ENCODE measurements at regions not wholly inside any gene's neighbourhood (a gene's known extent, or its start where the extent isn't known, plus 50 kb on each side); places are given as distances from the start of the nearest gene placed in this dataset.

DNA sequence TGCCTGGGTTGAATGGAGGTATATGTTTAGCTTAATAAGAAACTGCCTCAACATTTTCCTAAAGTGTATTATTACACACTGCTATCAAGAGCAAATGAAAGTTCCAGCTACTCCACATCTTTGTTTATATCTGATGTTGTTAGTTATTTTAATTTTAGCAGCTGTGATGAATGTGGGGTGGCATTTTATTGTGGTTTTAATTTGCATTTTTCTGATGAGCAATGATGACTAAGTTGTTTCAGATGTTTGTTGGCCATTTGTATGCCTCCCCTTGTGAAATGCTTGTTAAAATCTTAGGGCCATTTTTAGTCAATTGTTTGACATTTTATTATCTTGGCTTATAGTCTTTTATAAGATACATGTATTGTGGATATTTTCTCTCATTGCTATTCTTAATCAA, 260.4 kb upstream of the SLCO3A1 start:
- DNase-seq = no peak
- H3K4me1 ChIP-seq = no peaks in the 10 kb centered on the region
- H3K27me3 ChIP-seq = no peaks in the 10 kb centered on the region
- intact Hi-C loops (cut with DNase I) = no loop called here
- no peaks in the 10 kb centered on the region for H3K36me3 ChIP-seq (replicated peaks in 1 of 2; ENCODE audit: insufficient read depth in 1 of 2, low read depth in 2 of 2)
- no peak for TF ChIP-seq POLR2A (IDR thresholded peaks at IDR 0.05)
- no peak overlapping the region for H3K27ac ChIP-seq
- no peak overlapping the region for H3K4me3 ChIP-seq
- H3K9me3 ChIP-seq = no peaks in the 10 kb centered on the region
- ATAC-seq = no peak

DNA sequence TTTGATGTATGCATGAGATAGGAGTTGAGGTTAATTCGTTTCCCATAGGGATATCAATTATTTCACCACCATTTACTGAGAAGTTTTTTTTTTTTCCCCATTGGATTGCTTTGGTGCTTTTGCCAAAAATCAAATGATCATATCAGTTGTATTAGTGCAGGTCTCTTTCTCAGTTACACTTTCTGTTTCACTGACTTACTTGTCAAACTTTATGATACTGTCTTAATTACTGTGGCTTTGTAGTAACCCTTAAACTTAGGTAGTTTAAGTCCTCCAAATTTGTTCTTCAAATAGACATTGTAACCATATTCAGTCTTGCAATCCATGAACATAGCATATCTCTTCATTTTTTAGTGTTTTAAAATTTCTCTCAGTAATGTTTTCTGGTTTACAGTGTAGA, 259.9 kb upstream of the SLCO3A1 start:
- WGBS, 2 donors = 36 to 47% methylated on average over 1 of the region's 1 CpG
- TF ChIP-seq POLR2A (IDR thresholded peaks at IDR 0.05) (no peak), CTCF (IDR thresholded peaks at IDR 0.05) (no peak)

GRCh38 chr15:91599261-91599660, 254.2 kb upstream of the SLCO3A1 start:
- no peaks in the 10 kb centered on the region for H3K4me1 ChIP-seq
- no peak overlapping the region for H3K4me3 ChIP-seq
- 38 to 45% methylated on average over 3 of the region's 3 CpGs for WGBS, 2 donors
- DNase-seq (no peak), ATAC-seq (no peak)
- intact Hi-C loops (cut with DNase I) = no loop called here
- no peaks in the 10 kb centered on the region for H3K9me3 ChIP-seq
- no peak for TF ChIP-seq CTCF (IDR thresholded peaks at IDR 0.05)
- no peak for TF ChIP-seq POLR2A (IDR thresholded peaks at IDR 0.05)
- no peaks in the 10 kb centered on the region for H3K36me3 ChIP-seq (replicated peaks in 1 of 2; ENCODE audit: insufficient read depth in 1 of 2, low read depth in 2 of 2)
- H3K27me3 ChIP-seq = no peaks in the 10 kb centered on the region
- H3K27ac ChIP-seq = no peak overlapping the region

More for the DNA sequence above, 259.9 kb upstream of the SLCO3A1 start:
- Histone ChIP-seq H3K9me3 (no peaks in the 10 kb centered on the region), H3K27me3 (no peaks in the 10 kb centered on the region), H3K4me3 (no peak overlapping the region), H3K4me1 (no peaks in the 10 kb centered on the region), H3K36me3 (replicated peaks in 1 of 2; ENCODE audit: insufficient read depth in 1 of 2, low read depth in 2 of 2) (no peaks in the 10 kb centered on the region), H3K27ac (no peak overlapping the region)
- intact Hi-C loops (cut with DNase I) = no loop called here
- DNase-seq = no peak
- no peak for ATAC-seq

DNA sequence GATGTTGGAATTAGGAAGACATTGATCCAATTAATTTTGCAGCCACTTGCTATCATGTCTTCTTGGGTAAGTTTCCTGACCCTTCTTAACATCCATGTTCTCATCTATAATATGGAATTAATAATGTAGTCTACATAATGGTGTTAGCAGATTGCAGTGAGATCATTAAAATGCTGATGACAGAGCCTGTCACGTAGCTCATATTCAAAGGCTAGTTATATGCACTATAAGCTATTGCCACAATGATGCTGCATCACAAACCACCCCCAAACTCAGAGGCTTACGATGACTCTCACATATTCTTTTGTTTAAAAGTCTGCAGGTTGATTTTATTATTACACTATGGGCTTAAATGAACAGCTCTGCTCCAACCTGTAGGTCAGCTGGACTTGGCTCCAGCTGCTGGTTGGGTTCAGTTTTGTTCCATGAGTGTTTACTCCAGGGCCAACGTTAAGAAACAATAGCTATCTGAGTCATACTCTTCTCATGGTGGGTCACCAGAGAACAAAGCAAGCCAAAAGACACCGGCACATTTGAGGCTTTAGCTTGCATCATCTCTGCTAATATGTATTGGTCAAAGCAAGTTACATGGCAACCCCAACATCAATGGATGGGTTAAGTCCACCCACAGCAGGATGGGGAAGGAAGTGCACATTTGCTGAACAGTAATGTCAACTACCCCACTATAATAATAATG, 250.0 kb upstream of the SLCO3A1 start:
- no peaks in the 10 kb centered on the region for H3K36me3 ChIP-seq (replicated peaks in 1 of 2; ENCODE audit: insufficient read depth in 1 of 2, low read depth in 2 of 2)
- 47 to 55% methylated on average over 4 of the region's 4 CpGs for WGBS, 2 donors
- H3K4me3 ChIP-seq = no peak overlapping the region
- ATAC-seq (no peak), DNase-seq (no peak)
- TF ChIP-seq POLR2A (IDR thresholded peaks at IDR 0.05) = no peak
- no peak for TF ChIP-seq CTCF (IDR thresholded peaks at IDR 0.05)
- no peaks in the 10 kb centered on the region for H3K4me1 ChIP-seq
- intact Hi-C loops (cut with DNase I) = no loop called here
- H3K9me3 ChIP-seq = no peaks in the 10 kb centered on the region
- H3K27me3 ChIP-seq = no peaks in the 10 kb centered on the region
- no peak overlapping the region for H3K27ac ChIP-seq

GRCh38 chr15:91604122-91604521, 249.4 kb upstream of the SLCO3A1 start:
- WGBS, 2 donors = 67 to 77% methylated on average over 5 of the region's 5 CpGs
- no peak overlapping the region for H3K27ac ChIP-seq
- no peaks in the 10 kb centered on the region for H3K9me3 ChIP-seq
- DNase-seq = no peak
- intact Hi-C loops (cut with DNase I) = no loop called here
- no peak overlapping the region for H3K4me3 ChIP-seq
- no peak for ATAC-seq
- no peaks in the 10 kb centered on the region for H3K4me1 ChIP-seq
- TF ChIP-seq CTCF (IDR thresholded peaks at IDR 0.05) = no peak
- TF ChIP-seq POLR2A (IDR thresholded peaks at IDR 0.05) = no peak
- H3K27me3 ChIP-seq = no peaks in the 10 kb centered on the region
- no peaks in the 10 kb centered on the region for H3K36me3 ChIP-seq (replicated peaks in 1 of 2; ENCODE audit: insufficient read depth in 1 of 2, low read depth in 2 of 2)

All from body of pancreas (tissue), 4 donors.